GM12874 (cell line): ENCODE measurements at regions not wholly inside any gene's neighbourhood (a gene's known extent, or its start where the extent isn't known, plus 50 kb on each side); places are given as distances from the start of the nearest gene placed in this dataset.

Experiments
- TF ChIP-seq, protein P1 (sequence below): IDR thresholded peaks from 2 replicates; pipeline ENCODE4 v1.5.1; 2011; ENCODE audit warnings: low read depth, mild to moderate bottlenecking, control low read depth, low read length, moderate library complexity; ENCODE audit not compliant: insufficient read depth

DNA sequence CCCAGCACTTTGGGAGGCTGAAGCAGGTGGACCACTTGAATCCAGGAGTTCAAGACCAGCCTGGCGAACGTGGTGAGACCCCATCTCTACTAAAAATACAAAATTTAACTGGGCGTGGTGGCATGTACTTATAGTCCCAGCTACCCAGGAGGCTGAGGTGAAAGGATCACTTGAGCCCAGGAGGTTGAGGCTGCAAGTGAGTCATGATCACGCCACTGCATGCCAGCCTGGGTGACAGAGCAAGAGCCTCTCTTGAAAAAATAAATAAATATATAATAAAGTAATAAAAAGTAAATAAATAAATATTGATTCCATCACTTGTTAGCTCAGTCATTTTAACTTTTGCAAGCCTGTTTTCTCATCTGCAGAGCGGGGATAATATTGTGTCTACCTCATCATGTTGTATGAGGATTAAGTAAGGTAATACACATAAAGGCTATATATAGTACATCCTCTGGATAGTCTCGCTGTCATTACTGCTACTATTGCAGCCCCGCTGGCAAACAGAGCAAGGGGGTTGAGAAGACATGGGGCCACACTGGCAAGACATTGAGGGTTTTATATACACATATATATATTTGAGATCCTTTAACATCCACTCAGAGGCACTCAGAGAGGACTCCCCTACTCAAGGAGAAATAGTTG is 210.9 kb downstream of the C9orf152 start:
- TF ChIP-seq, protein P1, sequence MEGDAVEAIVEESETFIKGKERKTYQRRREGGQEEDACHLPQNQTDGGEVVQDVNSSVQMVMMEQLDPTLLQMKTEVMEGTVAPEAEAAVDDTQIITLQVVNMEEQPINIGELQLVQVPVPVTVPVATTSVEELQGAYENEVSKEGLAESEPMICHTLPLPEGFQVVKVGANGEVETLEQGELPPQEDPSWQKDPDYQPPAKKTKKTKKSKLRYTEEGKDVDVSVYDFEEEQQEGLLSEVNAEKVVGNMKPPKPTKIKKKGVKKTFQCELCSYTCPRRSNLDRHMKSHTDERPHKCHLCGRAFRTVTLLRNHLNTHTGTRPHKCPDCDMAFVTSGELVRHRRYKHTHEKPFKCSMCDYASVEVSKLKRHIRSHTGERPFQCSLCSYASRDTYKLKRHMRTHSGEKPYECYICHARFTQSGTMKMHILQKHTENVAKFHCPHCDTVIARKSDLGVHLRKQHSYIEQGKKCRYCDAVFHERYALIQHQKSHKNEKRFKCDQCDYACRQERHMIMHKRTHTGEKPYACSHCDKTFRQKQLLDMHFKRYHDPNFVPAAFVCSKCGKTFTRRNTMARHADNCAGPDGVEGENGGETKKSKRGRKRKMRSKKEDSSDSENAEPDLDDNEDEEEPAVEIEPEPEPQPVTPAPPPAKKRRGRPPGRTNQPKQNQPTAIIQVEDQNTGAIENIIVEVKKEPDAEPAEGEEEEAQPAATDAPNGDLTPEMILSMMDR = no peak

DNA sequence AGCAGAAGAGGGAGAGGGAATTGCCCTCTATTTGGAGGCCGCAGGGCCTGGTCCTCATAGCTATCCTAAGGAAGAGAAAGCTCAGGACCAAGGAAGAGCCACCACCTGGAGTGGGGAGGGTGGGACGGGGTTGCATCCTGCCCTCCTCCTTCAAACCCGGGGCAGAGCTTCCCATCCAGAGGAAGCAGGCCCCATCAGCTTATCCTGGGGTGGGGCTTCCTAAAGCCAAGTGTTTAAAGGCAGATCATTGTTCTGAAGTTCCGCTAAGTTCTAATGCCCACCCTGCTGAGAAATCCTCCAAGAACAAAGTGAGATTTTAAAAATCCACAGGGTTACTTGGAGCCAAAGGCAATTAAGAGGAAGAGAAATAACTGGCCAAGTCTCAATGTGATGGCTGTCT is 210.3 kb downstream of the C9orf152 start:
- TF ChIP-seq, protein P1 = no peak

DNA sequence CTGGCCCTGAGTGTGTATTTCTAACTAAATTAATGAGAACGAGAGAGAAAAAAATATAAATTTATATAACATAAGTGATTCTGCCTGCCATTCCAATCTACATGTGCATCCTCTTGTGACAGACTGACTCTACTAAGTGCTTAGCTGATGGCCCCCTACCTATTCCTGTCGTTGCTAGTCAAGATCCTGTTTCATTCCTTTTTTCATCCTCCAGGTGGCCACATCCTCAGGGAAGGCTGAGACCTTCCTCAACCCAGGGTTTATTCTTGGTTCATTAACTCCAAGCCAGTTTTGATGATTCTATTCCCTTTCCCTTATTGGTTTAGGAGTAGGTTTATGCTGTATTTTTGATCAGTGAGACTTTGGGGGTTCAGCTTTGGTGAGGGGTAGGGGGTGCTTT is 201.3 kb downstream of the C9orf152 start:
- TF ChIP-seq, protein P1 = no peak

DNA sequence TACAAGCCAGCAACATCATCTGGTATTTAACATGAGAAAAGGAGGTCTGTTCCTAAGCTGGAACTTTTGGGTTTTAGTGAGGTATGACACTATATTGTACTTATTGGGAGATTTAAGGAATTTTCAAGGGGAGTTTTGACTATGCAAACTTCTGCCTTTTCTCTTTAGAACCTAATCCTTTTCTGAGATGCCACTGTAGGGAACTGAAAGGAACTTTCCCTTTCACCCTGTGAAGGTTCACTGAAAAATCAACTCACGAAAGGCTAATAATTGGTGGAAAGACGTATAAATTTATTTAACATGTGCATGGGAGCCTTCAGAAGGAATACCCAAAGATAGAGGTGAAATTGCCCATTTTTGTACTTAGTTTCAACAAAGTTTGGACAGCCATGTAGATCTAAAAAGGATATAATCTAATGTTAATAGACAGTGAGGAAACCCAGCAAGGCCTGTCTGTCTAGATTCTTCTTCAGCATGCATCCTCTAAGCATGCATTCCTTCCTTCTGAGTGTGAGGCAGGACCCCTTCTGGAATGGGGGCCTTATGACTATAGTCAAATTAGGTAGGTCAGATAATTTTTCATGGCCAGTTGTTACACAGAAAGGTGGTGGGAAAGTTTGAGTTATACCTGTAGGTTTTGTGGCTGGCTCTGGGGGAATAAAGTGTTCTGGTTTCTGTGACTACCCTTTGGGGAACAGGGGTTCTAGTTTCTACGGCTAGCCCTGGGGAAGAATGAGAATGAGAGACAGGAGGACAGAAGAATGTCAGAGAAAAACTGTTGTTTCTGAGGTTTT is 200.3 kb downstream of the C9orf152 start:
- TF ChIP-seq, protein P1 = no peak

DNA sequence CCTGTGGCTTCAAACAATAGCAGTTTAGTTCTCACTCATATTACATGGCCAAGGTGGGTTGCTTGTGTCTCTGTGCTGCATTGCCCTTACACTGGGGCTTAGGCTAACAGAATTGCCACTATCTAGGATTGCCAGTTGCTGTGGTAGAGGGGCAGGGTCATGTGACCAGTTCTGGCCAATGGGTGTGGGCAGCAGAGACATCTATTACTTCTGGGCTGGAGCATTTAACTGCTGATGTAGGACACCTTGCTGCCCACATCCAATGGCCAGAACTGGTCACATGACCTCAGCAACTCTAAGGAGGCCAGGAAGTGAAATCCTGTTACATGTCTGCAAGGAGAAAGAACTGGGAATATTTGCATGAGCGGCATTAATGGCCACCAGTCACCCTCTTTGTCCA is 199.3 kb downstream of the C9orf152 start:
- TF ChIP-seq, protein P1 = no peak

DNA sequence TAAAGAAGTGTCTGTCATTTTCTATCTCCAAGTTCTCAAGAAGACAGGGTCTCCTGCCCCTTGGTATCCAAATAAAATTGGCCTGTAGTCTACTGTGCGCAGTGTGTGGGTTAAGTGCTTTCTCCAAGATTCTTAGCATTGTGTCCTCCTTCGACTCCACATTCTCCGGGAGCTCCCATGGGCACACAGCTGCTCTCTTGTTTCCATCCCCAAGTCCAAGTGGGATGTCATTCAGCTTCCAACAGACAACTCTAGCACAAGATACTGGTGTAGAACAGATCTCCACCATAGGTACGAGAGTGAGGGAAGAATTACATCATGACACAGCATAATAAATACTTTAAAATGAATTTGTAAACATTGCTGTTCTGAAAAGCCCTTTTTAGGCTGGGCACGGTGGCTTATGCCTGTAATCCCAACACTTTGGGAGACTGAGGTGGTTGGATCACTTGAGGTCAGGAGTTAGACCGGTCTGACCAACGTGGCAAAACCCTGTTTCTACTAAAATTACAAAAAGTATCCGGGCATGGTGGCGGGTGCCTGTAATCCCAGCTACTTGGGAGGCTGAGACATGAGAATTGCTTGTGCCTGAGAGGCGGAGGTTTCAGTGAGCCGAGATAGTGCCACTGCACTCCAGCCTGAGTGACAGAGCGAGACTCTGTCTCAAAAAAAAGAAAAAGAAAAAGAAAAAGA is 196.2 kb downstream of the C9orf152 start:
- TF ChIP-seq, protein P1 = no peak

DNA sequence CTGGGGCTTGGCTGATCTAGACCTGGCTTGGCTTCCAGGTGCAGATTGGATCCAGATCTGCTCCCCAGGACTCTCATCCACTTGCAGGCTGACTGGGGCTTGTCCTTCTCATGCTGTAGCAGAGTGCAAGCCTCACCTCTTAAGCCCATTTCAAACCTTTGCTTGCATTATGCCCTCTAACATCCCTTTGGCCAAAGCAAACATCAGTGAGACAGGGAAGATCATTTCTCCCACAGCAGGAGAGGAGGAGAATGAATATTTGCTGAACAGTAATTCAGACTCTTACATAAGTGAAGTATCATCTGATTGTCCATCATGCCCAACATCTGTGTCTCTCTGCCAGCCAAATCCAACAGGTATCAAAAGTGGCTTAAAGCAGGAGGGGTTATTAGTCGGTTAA is 194.9 kb downstream of the C9orf152 start:
- TF ChIP-seq, protein P1 = no peak
